ENCODE measurements at regions not wholly inside any gene's neighbourhood (a gene's known extent, or its start where the extent isn't known, plus 50 kb on each side); places are given as distances from the start of the nearest gene placed in this dataset.

DNA sequence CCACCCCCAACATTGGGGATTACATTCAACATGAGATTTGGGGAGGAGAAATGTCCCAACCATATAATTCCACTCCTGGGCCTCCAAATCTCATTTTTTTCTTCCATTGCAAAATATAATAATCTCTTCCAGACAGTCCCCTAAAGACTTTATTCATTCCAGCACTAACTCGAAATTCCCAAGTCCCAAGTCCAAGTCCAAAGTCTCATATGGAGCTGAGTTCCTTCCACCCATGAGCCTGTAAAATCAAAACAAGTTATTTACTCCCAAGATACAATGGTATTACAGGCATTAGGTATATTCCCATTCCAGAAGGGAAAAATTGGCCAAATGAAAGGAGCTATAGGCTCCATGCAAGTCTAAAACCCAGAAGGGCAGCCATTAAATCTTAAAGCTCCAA lies 56.7 kb downstream of the P2RY1 start:
- TF ChIP-seq POLR2AphosphoS5 (IDR thresholded peaks at IDR 0.05) (no peak), POLR2A (IDR thresholded peaks at IDR 0.05) (no peak), EP300 (IDR thresholded peaks at IDR 0.05) (no peak)
- Histone ChIP-seq H3K4me1 (no peaks in the 10 kb centered on the region), H3K4me3 (no peak overlapping the region), H3K36me3 (no peaks in the 10 kb centered on the region), H3K9me3 (no peaks in the 10 kb centered on the region), H3K27ac (no peak overlapping the region), H3K27me3 (no peaks in the 10 kb centered on the region)
- DNase-seq (ENCODE audit: low spot score in 2 of 2), result no peak
- WGBS, result 71% methylated on average over 1 of the region's 1 CpG

DNA sequence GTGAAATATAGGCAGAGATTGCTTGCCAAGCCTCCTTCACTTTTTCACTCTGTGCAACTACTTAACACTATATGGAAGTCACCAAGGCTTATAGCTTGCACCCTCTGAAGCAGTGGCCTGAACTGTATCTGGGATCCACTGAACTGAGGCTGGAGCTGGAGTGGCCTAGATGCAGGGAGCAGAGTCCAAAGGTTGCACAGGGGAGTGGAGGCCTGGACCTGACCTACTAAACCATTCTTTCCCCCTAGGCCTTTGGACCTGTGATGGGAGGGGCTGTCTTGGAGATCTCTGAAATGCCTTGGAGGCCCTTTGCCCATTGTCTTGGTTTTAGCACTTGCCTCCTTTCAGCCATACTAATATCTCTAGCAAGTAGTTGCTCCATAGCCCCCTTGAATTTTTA lies 57.5 kb downstream of the P2RY1 start:
- Histone ChIP-seq H3K4me1 (no peaks in the 10 kb centered on the region), H3K27me3 (no peaks in the 10 kb centered on the region), H3K27ac (no peak overlapping the region), H3K36me3 (no peaks in the 10 kb centered on the region), H3K9me3 (no peaks in the 10 kb centered on the region), H3K4me3 (no peak overlapping the region)
- no peak for TF ChIP-seq POLR2A (IDR thresholded peaks at IDR 0.05)
- TF ChIP-seq EP300 (IDR thresholded peaks at IDR 0.05), result no peak
- no peak for TF ChIP-seq POLR2AphosphoS5 (IDR thresholded peaks at IDR 0.05)
- TF ChIP-seq, protein P1, sequence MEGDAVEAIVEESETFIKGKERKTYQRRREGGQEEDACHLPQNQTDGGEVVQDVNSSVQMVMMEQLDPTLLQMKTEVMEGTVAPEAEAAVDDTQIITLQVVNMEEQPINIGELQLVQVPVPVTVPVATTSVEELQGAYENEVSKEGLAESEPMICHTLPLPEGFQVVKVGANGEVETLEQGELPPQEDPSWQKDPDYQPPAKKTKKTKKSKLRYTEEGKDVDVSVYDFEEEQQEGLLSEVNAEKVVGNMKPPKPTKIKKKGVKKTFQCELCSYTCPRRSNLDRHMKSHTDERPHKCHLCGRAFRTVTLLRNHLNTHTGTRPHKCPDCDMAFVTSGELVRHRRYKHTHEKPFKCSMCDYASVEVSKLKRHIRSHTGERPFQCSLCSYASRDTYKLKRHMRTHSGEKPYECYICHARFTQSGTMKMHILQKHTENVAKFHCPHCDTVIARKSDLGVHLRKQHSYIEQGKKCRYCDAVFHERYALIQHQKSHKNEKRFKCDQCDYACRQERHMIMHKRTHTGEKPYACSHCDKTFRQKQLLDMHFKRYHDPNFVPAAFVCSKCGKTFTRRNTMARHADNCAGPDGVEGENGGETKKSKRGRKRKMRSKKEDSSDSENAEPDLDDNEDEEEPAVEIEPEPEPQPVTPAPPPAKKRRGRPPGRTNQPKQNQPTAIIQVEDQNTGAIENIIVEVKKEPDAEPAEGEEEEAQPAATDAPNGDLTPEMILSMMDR (IDR thresholded peaks at IDR 0.05), result no peak
- DNase-seq (ENCODE audit: low spot score in 2 of 2), result no peak

DNA sequence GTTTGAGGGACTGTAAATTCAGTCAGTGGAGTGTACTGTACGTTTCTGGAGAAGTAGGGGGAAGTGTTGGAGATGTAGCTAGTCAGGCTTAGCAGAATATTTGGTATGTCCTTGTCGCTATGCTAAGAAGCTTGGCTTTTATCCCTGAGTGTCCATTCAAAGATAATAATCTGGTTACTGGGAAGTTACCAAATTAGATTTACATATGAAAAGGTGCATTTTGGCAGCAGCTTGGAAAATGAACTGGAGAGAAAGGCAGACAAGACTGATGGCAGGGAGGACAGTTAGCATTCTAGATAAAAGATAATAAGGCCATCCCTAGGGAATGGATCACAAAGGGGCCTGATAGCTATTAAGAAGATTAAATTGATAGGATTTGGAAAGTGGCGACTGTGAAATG lies 58.7 kb downstream of the P2RY1 start:
- no peaks in the 10 kb centered on the region for H3K27me3 ChIP-seq
- WGBS, result 39% methylated on average over 3 of the region's 3 CpGs
- no peaks in the 10 kb centered on the region for H3K9me3 ChIP-seq
- H3K27ac ChIP-seq, result no peak overlapping the region
- no peak for DNase-seq (ENCODE audit: low spot score in 2 of 2)
- TF ChIP-seq EP300 (IDR thresholded peaks at IDR 0.05) (no peak), POLR2A (IDR thresholded peaks at IDR 0.05) (no peak), POLR2AphosphoS5 (IDR thresholded peaks at IDR 0.05) (no peak)
- TF ChIP-seq, protein P1 (IDR thresholded peaks at IDR 0.05), result no peak
- H3K4me1 ChIP-seq, result no peaks in the 10 kb centered on the region
- no peak overlapping the region for H3K4me3 ChIP-seq
- H3K36me3 ChIP-seq, result no peaks in the 10 kb centered on the region

DNA sequence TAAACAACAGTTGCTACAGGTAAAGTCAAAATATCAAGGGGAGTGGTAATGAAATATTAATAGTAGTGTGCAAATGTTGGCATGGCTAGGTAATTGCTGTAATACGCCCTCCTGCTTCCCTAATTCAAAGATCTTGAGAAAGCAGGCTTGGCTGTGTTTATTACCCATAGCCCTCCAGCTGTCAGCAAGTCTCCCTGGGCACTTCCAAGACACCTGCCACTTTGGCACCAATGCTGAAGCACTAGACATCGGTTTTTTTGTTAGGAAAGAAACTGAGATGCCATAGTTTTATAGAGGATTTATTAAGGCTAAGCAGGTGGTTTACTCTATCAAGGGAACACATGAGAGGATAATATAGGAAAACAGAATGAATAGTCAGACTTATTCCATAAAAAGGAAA lies 64.4 kb downstream of the P2RY1 start:
- TF ChIP-seq, protein P1 (IDR thresholded peaks at IDR 0.05), result no peak
- TF ChIP-seq POLR2AphosphoS5 (IDR thresholded peaks at IDR 0.05), result no peak
- no peak for TF ChIP-seq POLR2A (IDR thresholded peaks at IDR 0.05)
- TF ChIP-seq EP300 (IDR thresholded peaks at IDR 0.05), result no peak
- no peak for DNase-seq (ENCODE audit: low spot score in 2 of 2)
- WGBS, result 35% methylated on average over 2 of the region's 2 CpGs
- no peak overlapping the region for H3K27ac ChIP-seq
- H3K27me3 ChIP-seq, result no peaks in the 10 kb centered on the region
- no peaks in the 10 kb centered on the region for H3K36me3 ChIP-seq
- H3K9me3 ChIP-seq, result no peaks in the 10 kb centered on the region
- H3K4me1 ChIP-seq, result no peaks in the 10 kb centered on the region
- no peak overlapping the region for H3K4me3 ChIP-seq

DNA sequence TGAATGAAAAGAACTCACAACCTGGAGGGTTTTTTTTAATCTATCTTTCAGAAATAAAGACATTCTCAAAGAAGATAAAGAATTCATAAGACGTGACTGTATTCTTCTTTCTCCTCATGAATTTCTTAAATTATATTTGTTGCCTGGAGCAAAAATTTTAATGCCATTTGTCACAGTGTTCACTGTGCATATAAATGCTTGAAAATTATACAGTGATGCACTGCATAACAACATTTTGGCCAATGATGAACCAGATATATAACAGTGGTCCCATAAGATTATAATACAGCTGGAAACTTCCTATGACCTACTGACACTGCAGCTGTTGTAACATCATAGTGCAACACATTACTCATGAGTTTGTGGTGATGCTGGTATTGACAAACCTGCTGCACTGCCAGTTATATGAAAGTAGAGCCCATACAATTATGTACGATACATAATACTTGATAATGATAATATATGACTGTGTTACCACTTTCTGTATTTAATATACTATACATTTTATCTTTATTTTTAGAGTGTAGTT lies 67.3 kb downstream of the P2RY1 start:
- TF ChIP-seq, protein P1 (IDR thresholded peaks at IDR 0.05), result no peak
- TF ChIP-seq POLR2A (IDR thresholded peaks at IDR 0.05) (no peak), EP300 (IDR thresholded peaks at IDR 0.05) (no peak), POLR2AphosphoS5 (IDR thresholded peaks at IDR 0.05) (no peak)
- 80% methylated on average over 2 of the region's 2 CpGs for WGBS
- no peak overlapping the region for H3K27ac ChIP-seq
- H3K36me3 ChIP-seq, result no peaks in the 10 kb centered on the region
- H3K27me3 ChIP-seq, result no peaks in the 10 kb centered on the region
- H3K4me3 ChIP-seq, result no peak overlapping the region
- no peak for DNase-seq (ENCODE audit: low spot score in 2 of 2)
- H3K4me1 ChIP-seq, result no peaks in the 10 kb centered on the region
- no peaks in the 10 kb centered on the region for H3K9me3 ChIP-seq

DNA sequence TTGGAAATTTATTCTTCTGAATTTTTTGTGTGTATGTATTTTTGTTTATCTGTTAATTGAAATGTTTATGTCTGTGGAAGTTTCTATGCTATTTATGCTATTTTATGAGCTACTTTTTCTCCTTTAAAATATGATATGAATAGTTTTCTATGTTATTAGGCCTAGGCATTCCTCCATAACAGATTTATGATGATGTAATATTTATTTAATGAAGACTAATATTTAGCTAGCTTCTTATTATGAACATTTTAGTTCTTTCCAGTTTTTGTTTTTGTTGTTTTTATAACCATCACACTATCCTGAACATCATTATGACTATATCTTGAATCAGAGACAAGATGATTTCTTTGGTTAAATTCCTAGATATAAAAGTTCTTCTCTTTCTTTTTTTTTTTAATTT lies 70.7 kb downstream of the P2RY1 start:
- no peak for TF ChIP-seq POLR2AphosphoS5 (IDR thresholded peaks at IDR 0.05)
- TF ChIP-seq EP300 (IDR thresholded peaks at IDR 0.05), result no peak
- no peak for TF ChIP-seq POLR2A (IDR thresholded peaks at IDR 0.05)
- Histone ChIP-seq H3K4me1 (peaks cover 2% of the 10 kb centered on the region), H3K27me3 (no peaks in the 10 kb centered on the region), H3K36me3 (no peaks in the 10 kb centered on the region), H3K9me3 (no peaks in the 10 kb centered on the region), H3K4me3 (no peak overlapping the region), H3K27ac (no peak overlapping the region)
- DNase-seq (ENCODE audit: low spot score in 2 of 2), result no peak
